ENCODE measurements at regions not wholly inside any gene's neighbourhood (a gene's known extent, or its start where the extent isn't known, plus 50 kb on each side); places are given as distances from the start of the nearest gene placed in this dataset.

- BruUV-seq (replicated peaks) = no TSS peak
- in situ Hi-C loops (cut with HindIII; ENCODE audit: low pct_unique_long_range_greater_than_20kb, low sequenced_read_pairs) (no loop called here), intact Hi-C loops (cut with micrococcal nuclease; ENCODE audit: unreplicated experiment) (no loop called here)
- CTCF ChIA-PET = no interaction called here
- Histone ChIP-seq H3K4me1 (ENCODE audit: control insufficient read depth, insufficient read depth, low read length) (no peaks in the 10 kb centered on the region), H3K9me3 (ENCODE audit: control insufficient read depth, insufficient read depth, low read depth, low read length) (peaks cover 3% of the 10 kb centered on the region; the same call in 1 of the 2 replicates), H3K27me3 (ENCODE audit: control insufficient read depth, insufficient read depth, low read length) (no peaks in the 10 kb centered on the region), H3K27ac (ENCODE audit: low read length) (no peak overlapping the region), H3K36me3 (ENCODE audit: control insufficient read depth, insufficient read depth, low read length) (no peaks in the 10 kb centered on the region), H3K4me3 (ENCODE audit: low read depth in 2 of 2, low read length in 2 of 2) (no peak overlapping the region)
- DNase-seq (ENCODE audit: low read depth, low spot score) = no peak
- no peak for TF ChIP-seq SIN3A (IDR thresholded peaks at IDR 0.05; ENCODE audit: borderline replicate concordance, insufficient read depth, low read depth, low read length)
- POLR2A ChIA-PET = no interaction called here
- ATAC-seq = no peak
These were observed 95.9 kb downstream of the BMP2 start for GRCh38 chr20:6863355-6863754.

- Histone ChIP-seq H3K36me3 (ENCODE audit: control insufficient read depth, insufficient read depth, low read length) (no peaks in the 10 kb centered on the region), H3K27me3 (ENCODE audit: control insufficient read depth, insufficient read depth, low read length) (no peaks in the 10 kb centered on the region), H3K27ac (ENCODE audit: low read length) (no peak overlapping the region), H3K9me3 (ENCODE audit: control insufficient read depth, insufficient read depth, low read depth, low read length) (peaks cover 3% of the 10 kb centered on the region; the same call in 1 of the 2 replicates), H3K4me3 (ENCODE audit: low read depth in 2 of 2, low read length in 2 of 2) (no peak overlapping the region), H3K4me1 (ENCODE audit: control insufficient read depth, insufficient read depth, low read length) (no peaks in the 10 kb centered on the region)
- ATAC-seq (no peak), DNase-seq (ENCODE audit: low read depth, low spot score) (no peak)
- ChIA-PET CTCF (no interaction called here), POLR2A (no interaction called here)
- no TSS peak for BruUV-seq (replicated peaks)
- TF ChIP-seq TCF7L2 (IDR thresholded peaks at IDR 0.05; ENCODE audit: low read depth, low read length) = no peak
- no peak for TF ChIP-seq REST (IDR thresholded peaks at IDR 0.05; ENCODE audit: insufficient read depth in 1 of 2, low read depth in 2 of 2, low read length in 1 of 2)
- no peak for TF ChIP-seq SIN3A (IDR thresholded peaks at IDR 0.05; ENCODE audit: borderline replicate concordance, insufficient read depth, low read depth, low read length)
- no peak for TF ChIP-seq POLR2AphosphoS5 (IDR thresholded peaks at IDR 0.05; ENCODE audit: low read depth, low read length)
- TF ChIP-seq CTCF (IDR thresholded peaks at IDR 0.05) = no peak
- intact Hi-C loops (cut with micrococcal nuclease; ENCODE audit: unreplicated experiment) (no loop called here), in situ Hi-C loops (cut with HindIII; ENCODE audit: low pct_unique_long_range_greater_than_20kb, low sequenced_read_pairs) (no loop called here)
These were observed 96.3 kb downstream of the BMP2 start for GRCh38 chr20:6863798-6864201.

GRCh38 chr20:6864740-6865139 is 97.3 kb downstream of the BMP2 start:
- ChIA-PET POLR2A (no interaction called here), CTCF (no interaction called here)
- H3K4me3 ChIP-seq (ENCODE audit: low read depth in 2 of 2, low read length in 2 of 2) = no peak overlapping the region
- H3K36me3 ChIP-seq (ENCODE audit: control insufficient read depth, insufficient read depth, low read length) = no peaks in the 10 kb centered on the region
- H3K9me3 ChIP-seq (ENCODE audit: control insufficient read depth, insufficient read depth, low read depth, low read length) = peaks cover 3% of the 10 kb centered on the region; the same call in 1 of the 2 replicates
- ATAC-seq = no peak
- intact Hi-C loops (cut with micrococcal nuclease; ENCODE audit: unreplicated experiment) = no loop called here
- H3K27me3 ChIP-seq (ENCODE audit: control insufficient read depth, insufficient read depth, low read length) = no peaks in the 10 kb centered on the region
- no peak for TF ChIP-seq REST (IDR thresholded peaks at IDR 0.05; ENCODE audit: insufficient read depth in 1 of 2, low read depth in 2 of 2, low read length in 1 of 2)
- no peak for TF ChIP-seq SIN3A (IDR thresholded peaks at IDR 0.05; ENCODE audit: borderline replicate concordance, insufficient read depth, low read depth, low read length)
- TF ChIP-seq TCF7L2 (IDR thresholded peaks at IDR 0.05; ENCODE audit: low read depth, low read length) = no peak
- TF ChIP-seq POLR2AphosphoS5 (IDR thresholded peaks at IDR 0.05; ENCODE audit: low read depth, low read length) = no peak
- no peak for TF ChIP-seq CTCF (IDR thresholded peaks at IDR 0.05)
- no peak overlapping the region for H3K27ac ChIP-seq (ENCODE audit: low read length)
- no peaks in the 10 kb centered on the region for H3K4me1 ChIP-seq (ENCODE audit: control insufficient read depth, insufficient read depth, low read length)
- in situ Hi-C loops (cut with HindIII; ENCODE audit: low pct_unique_long_range_greater_than_20kb, low sequenced_read_pairs) = no loop called here
- no peak for DNase-seq (ENCODE audit: low read depth, low spot score)
- no TSS peak for BruUV-seq (replicated peaks)

Measured in Panc1 (cell line).